ENCODE measurements at regions not wholly inside any gene's neighbourhood (a gene's known extent, or its start where the extent isn't known, plus 50 kb on each side); places are given as distances from the start of the nearest gene placed in this dataset.
"Not testable (repeated sequence)": the region's sequence is repeated elsewhere in the genome, so short reads cannot be mapped to it uniquely, and the experiment has no call there.

GRCh38 chr2:4931721-4932365 is 760.3 kb upstream of the SOX11 start:
- H3K4me1 ChIP-seq (ENCODE audit: low read depth), result no peaks in the 10 kb centered on the region
- no peak for DNase-seq
- TF ChIP-seq CTCF (IDR thresholded peaks at IDR 0.05), result no peak
- intact Hi-C loops (cut with DNase I, micrococcal nuclease), result no loop called here
- no peaks in the 10 kb centered on the region for H3K36me3 ChIP-seq (ENCODE audit: low read depth)
- H3K4me3 ChIP-seq, result no peak overlapping the region
- peaks cover 50% of the 10 kb centered on the region for H3K9me3 ChIP-seq
- no peak for ATAC-seq

GRCh38 chr2:4935291-4935690 is 756.9 kb upstream of the SOX11 start:
- H3K9me3 ChIP-seq, result peaks cover 60% of the 10 kb centered on the region
- intact Hi-C loops (cut with DNase I, micrococcal nuclease); H3K36me3 ChIP-seq (ENCODE audit: low read depth); ATAC-seq; H3K4me3 ChIP-seq; H3K4me1 ChIP-seq (ENCODE audit: low read depth); DNase-seq: not testable (repeated sequence)

- no peak for ATAC-seq
- Histone ChIP-seq H3K36me3 (ENCODE audit: low read depth) (no peaks in the 10 kb centered on the region), H3K4me1 (ENCODE audit: low read depth) (no peaks in the 10 kb centered on the region), H3K4me3 (no peak overlapping the region), H3K9me3 (peaks cover 66% of the 10 kb centered on the region)
- no peak for DNase-seq
- intact Hi-C loops (cut with DNase I, micrococcal nuclease), result no loop called here
- no peak for TF ChIP-seq CTCF (IDR thresholded peaks at IDR 0.05)
Measured at GRCh38 chr2:4937550-4937949, 754.6 kb upstream of the SOX11 start.

- DNase-seq (no peak), ATAC-seq (no peak)
- Histone ChIP-seq H3K9me3 (peaks cover 72% of the 10 kb centered on the region), H3K4me3 (no peak overlapping the region), H3K4me1 (ENCODE audit: low read depth) (no peaks in the 10 kb centered on the region), H3K36me3 (ENCODE audit: low read depth) (no peaks in the 10 kb centered on the region)
- intact Hi-C loops (cut with DNase I, micrococcal nuclease), result no loop called here
- no peak for TF ChIP-seq CTCF (IDR thresholded peaks at IDR 0.05)
Measured at GRCh38 chr2:4938206-4938605, 754.0 kb upstream of the SOX11 start.

GRCh38 chr2:4942441-4942840 is 749.7 kb upstream of the SOX11 start:
- Histone ChIP-seq H3K4me3 (no peak overlapping the region), H3K4me1 (ENCODE audit: low read depth) (no peaks in the 10 kb centered on the region), H3K9me3 (peaks cover 60% of the 10 kb centered on the region), H3K36me3 (ENCODE audit: low read depth) (no peaks in the 10 kb centered on the region)
- intact Hi-C loops (cut with DNase I, micrococcal nuclease), result no loop called here
- DNase-seq (no peak), ATAC-seq (no peak)
- TF ChIP-seq CTCF (IDR thresholded peaks at IDR 0.05), result no peak

GRCh38 chr2:4947911-4948310 is 744.3 kb upstream of the SOX11 start:
- intact Hi-C loops (cut with DNase I, micrococcal nuclease), result no loop called here

More at GRCh38 chr2:4947911-4948310, 744.3 kb upstream of the SOX11 start:
- no peak for ATAC-seq
- Histone ChIP-seq H3K4me1 (ENCODE audit: low read depth) (no peaks in the 10 kb centered on the region), H3K36me3 (ENCODE audit: low read depth) (no peaks in the 10 kb centered on the region), H3K4me3 (no peak overlapping the region), H3K9me3 (peaks cover 38% of the 10 kb centered on the region)
- no peak for DNase-seq
- TF ChIP-seq CTCF (IDR thresholded peaks at IDR 0.05), result no peak
